ENCODE measurements at regions not wholly inside any gene's neighbourhood (a gene's known extent, or its start where the extent isn't known, plus 50 kb on each side); places are given as distances from the start of the nearest gene placed in this dataset.
"Not testable (repeated sequence)": the region's sequence is repeated elsewhere in the genome, so short reads cannot be mapped to it uniquely, and the experiment has no call there.

DNA sequence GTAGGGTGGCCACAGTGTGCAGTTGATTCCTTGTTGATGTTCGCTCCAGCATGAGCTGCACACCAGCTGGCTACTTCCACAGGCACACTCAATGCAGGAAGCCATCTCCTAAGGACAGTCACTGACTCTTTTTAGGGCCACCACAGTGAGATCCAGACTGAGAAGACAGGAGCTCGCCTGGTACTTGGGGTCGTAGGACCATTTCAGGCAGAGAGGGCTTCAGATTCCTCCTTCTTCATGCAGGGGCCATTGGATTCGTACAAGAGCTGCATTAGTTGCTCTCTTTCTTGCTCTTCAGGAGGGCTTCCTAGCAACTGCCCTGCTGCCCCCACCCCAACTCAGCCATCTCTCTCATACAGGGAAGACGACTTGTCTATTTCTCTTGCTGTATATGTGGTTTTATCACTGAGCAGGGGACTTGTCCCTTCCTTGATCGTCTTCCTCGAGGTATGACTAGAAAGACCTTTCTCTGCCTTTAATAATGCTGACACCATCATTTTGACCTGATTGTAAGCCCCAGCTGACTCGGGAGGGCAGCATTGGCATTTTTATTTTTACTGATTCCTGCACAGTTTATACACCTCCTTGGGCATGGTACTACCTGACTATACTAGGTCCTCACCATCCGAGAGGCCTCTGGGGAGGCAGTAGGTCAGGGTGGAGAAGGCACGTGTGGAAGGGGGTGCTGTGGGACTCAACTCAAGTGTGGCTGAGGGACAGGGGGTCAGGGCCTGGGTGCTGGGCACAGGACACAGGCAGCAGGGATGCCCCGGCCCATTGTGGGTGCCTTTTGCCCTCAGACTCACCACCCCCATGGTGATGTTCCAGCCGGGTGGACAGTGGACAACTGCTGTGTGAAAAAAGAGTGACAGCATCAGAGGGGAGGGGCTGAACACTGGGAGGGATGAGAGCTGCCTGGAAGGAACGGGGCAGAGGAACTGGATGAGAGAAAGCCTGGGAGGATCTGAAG, 136.7 kb upstream of the ZNF746 start:
- no peak for DNase-seq

DNA sequence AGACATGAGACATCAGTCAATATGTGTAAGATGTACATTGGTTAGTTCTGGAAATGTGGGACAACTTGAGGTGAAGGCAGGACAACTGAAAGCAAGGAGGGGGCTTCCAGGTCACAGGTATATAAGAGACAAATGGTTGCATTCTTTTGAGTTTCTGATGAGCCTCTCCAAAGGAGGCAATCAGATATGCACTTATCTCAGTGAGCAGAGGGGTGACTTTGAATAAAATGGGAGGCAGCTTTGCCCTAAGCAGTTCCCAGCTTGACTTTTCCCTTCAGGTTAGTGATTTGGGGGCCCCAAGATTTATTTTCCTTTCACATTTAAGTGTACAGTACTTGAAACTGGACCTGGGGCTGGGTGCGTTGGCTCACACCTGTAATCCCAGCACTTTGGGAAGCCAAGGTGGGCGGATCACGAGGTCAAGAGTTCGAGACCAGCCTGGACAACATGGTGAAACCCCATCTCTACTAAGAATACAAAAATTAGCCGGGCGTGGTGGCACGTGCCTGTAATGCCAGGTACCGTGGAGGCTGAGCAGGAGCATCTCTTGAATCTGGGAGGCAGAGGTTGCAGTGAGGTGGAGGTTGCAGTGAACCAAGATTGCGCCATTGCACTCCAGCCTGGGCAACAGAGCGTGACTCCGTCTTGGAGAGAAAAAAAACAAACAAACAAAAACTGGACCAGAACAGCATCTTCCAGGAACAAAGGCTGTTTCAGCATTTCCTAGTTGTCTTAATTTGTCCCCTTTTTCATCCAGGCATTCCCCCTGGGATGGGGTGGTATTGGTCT, 130.9 kb upstream of the ZNF746 start:
- not testable (repeated sequence) for DNase-seq

DNA sequence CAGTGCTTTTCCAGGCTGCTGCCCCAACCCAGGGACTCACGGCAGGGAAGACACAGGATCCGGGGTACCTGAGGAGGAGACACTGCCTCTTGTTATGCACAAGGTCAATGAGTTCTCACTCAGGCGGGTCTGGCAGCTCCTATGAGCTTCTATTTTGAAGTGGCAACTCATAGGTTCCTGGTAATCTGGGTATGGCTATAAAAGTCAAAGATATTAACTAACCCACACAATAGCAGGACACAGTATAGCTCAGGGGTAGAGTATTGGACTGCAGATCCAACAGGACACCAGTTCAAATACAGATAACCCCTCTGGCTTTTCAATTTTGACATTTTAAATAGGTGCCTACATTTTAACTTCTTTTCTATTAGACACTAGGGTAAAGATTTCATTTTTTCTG, 130.3 kb upstream of the ZNF746 start:
- no peak for DNase-seq

DNA sequence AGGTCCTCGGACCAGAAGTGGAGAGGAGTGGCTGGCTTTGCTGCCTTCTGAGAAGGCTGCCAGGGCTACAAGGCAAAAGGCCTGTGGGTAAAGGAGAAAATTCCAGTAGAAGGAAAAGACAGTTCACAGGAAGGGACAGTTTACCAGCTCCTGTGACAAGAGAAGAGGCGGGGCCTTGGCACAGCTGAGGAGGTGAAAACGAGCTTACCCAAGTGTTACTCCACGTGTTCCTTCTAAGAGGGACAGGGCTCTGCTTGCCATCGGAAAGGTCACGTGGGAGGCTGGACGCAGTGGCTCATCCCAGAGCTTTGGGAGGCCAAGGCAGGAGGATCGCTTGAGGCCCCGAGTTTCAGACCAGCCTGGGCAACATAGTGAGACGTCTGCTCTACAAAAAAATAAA, 129.4 kb upstream of the ZNF746 start:
- no peak for DNase-seq

DNA sequence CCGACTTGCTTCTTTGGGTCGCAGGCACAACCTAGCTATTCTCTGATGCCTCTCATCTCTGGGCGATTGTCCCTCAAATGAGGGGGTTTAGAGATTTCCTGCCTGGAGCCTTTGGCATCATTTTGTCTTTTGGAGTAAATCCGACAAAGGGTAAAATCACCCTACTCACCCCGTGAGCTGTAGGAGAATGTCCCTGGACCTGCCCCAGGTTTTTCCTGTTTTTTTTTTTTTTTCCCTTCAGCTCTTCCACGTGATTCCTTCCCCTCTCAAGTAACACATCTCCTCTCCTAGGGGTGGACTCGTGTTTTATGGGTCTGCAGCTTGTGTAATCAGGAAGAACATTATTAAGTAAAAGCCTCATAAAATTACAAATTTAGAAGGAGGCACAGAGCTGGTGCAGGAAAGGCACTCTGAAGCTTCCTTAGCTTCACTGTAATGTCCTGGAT, 128.4 kb upstream of the ZNF746 start:
- DNase-seq = no peak

DNA sequence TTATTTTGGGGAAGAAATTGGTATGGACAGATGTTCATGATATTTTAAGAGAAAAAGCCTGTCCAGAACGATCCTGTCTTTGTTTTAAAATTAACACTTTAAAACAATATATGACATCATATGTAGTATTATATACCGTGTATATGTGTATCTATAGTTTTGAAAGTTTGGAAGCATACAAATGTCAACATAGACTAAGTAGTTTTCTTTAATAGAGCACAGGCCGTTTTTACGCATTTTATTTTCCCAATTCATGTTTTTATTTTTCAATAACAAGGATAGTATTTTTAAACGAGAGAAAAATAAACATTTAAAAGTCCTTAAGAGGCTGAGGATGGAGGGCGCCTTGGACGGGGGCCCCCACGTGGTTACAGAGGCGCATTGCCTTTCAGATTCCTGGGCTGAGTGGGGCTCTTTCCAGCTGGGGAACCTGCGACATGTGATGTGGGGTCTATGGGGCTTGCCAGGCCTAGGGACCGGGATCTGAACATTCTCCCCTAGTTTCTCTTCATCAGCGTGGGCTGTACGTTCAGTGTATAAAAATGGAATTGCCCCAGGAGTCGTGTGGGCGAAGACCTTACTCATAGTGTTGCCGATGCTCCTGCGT, 127.8 kb upstream of the ZNF746 start:
- no peak for DNase-seq

DNA sequence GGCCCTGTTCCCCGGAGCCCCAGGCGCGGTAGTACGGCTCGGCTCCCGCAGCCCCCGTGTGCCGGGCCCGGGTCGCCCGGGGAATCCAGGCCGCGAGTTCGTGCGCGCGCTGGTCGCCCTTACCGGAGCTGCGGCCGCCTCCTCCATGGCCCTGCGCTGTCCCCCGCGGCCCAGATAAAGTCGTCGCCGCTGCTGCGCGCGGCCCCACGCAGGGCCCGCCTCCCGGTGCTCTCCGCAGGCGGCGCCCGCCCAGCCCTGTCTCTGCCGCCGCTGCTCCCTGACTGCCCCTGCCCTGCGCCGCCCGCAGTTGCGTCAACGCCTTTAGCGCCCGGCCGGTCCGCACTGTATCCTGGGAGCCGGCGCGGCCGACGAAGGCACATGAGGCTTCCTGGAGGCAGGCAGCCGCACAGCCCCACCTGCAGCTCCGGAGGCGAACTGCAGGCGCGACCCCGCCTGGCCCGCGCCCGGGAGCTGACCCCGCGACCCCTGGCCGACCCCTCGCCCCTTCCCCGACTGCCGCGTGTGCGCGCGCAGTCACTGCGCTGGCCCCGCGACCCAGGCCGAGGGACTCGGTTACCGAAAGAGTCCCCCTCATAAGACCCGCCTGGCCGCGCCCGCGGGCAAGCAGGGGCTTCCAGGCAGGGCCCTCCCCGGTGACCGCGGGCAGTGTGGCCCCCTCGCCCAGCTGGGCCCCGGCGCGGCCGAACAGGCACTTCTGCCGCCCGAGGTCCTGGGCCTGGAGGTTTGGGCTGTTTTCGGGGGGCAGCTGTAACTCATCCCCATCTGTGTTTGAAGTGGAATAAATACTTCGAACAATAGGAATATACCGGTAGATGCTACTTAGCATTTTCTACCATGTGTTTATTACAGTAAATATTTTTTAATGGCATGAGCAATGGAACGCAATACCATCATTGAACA, 127.1 kb upstream of the ZNF746 start:
- DNase-seq = peak; percentile 63

DNA sequence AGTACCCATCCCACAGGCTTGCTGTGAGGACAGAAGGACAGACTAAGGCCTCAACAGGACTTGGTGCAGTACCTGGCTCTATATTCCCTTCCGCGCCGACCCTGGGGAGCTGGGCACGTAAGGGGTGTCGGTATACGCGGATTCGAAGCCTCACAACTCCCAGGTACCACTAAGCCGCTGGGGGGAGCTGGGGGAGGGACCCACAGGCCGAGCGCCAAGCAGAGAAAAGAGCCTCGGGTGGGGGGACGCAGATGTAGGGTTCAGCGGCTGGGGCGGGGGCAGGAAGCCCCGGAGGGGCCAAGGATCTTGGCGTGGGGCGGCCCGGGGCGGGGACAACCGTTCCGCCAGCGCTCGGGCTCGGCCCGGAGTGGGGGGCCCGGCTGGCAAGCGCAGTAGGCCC, 126.4 kb upstream of the ZNF746 start:
- DNase-seq = no peak

DNA sequence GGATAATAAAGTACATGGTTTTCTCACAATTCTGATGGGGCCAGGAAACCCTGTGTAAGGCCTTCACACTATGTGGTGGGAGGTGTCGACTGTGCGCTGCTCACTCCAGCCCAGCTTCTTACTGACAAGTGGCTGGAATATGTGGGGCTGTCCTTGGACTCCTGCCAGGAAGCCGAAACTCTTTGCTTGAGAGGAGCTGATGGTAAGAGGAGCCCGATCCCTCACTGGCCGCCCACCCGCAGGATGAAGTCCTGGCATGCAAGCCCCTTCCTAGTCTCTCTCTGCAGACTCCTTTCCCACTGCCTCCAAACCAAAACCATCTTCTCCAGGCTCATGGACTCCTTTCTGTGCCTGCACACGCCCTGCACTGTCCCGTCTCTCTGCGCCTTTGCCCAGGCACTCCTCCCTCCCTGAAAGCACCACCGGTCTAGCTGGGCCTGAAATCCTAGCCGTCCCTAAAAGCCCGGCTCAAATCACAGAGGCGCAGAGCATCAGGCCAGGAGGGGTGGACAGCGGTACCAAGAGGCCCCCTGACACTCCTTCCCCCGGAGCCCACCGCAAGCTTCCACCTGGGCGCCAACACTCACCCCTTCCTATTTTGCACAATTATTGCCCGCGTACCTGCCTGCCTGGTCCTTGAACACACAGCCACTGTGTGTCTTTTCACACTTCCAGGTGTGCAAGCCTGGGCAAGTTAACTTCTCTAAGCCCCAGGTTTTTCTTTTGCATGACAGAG, 125.8 kb upstream of the ZNF746 start:
- DNase-seq = peak; percentile 6

DNA sequence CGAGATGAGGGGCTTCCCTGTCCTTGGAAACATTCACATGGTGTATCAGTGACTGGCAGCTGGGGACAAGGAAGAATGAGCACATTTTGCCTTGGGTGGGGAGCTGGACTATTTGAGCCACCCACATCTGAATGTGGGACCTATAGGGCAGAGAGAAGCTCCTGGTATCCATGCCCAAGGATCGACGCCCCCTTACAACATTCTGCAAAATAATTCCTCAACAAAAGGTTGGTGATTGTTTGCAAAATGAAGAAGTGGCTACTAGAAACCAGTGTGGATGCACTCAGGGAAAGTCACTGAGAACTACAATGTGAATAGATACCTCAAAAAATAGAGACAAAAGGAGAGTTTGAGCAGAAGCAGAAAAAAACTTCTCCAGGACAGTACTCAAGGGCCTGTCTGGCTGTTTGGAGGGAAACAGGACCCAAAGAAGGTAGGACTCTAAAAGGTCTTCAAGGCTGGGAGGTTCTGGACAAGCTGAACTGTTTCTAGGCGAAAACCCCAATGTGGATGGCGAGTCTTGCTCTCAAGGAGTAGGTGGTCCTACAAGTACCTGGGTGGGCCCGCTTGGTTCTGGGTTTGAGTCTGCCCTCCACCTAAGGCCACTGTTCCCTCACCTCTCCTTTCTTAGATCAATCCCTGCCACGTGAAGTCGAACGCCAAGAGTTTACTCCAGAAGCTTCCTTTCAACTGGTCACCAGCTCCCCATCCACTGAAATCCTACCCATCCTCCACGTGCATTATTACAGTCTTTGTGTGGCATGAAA, 125.0 kb upstream of the ZNF746 start:
- no peak for DNase-seq

DNA sequence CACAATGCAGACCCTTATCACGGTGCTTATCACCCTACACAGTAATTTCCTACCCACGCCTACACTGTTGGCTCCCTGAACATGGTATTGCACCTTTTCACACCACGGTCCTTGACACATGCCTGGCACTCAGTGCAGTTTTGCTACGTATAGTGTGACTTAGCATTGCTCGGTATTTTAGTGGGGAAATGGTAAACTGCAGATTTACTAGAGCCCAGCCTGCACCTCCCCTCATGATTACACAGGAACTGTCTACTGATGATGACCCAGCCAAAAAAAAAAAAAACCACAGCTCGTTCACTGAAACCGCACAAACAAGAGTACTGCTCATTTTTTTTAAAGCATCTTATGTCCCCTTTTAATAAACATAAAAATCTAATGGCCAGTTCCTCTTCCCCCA, 124.2 kb upstream of the ZNF746 start:
- DNase-seq = no peak

DNA sequence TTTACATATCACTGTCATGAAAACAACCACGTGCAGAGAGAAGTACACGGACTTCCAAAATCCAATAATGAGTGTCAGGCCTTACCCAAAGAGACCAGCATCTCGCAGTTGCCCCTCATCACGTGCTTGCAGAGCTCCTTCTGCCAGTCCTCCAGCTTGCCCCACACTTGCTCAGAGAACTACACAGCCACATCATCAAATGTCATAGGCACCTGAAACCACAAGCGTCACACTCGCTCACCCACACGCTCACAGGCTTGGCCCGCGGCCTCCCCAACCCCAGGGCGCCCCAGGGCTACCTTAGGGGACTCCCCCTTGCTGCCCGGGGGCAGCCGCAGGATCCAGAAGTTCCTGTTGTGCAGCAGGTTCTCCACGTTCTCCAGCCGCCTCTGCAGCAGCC, 123.4 kb upstream of the ZNF746 start:
- DNase-seq = no peak

DNA sequence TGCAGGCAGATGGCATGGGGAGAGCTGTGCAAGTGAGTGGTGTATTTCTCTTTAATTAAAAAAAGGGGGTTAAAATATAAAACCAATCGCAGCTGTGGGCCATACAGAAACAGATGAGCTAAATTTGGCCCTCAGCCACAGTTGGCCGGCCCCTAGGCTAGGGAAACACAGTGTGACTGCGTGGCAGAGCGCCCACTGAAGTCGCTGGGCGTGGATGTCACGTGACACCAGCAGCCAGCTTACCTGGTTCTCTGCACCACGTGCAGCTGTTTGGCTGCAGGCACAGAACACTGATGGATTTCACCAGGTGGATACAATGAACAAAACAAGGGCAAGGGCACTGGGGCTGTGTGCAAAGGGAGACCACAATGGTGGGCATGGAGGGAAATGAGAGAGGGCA, 119.3 kb upstream of the ZNF746 start:
- DNase-seq = no peak

DNA sequence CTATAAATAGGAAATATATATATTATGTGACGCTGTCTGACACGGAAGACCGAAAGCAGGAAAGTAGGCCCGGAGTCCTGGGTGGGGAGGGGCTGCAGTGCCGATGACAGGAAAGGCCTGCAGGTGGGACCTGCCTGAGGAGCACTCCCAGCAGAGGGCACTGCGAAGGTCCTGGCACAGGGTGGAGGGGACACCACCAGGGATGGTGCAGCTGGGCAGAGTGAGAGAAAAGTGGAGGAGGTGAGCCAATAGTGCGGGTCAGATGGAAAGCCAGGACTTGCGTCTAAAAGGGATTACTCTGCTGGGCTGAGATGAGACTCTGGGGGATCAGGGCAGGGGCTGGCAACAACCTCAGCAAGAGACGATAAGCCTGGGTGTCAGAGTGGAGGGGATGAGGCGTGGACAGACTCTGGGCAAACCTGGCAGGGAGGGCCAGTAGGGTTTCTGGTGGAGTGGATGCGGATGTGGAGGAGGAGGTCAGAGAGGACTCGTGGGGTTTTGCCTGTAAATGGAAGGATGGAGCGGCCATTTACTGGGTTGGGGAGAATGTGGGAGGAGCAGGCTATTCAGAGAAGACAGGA, 118.2 kb upstream of the ZNF746 start:
- DNase-seq = no peak

DNA sequence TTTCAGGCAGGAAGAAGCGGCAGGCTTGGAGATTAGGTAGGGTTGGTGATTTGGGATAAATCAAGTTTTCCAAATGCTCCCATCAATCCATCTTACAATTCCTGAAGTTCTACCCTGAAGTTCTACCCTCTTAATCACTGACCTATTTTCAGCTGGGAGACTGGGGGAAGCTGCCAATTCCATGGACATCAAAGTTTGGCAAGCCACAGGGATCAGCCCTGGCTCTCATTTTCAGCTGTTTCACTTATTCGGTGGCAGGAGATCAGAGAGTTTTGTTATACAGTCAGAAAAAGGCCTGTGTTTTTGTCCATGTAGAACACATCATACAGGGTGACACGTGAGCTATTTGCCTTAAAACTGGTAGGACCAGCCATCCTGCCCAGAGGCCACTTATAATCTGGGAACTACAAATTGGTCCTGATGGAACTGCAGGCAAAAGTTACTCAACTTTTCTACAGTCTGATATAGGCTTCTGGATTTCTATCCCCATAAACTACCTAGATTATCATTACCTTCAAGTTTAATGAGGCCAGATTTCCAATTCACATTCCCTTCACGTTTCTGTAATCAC, 112.9 kb upstream of the ZNF746 start:
- DNase-seq = no peak

DNA sequence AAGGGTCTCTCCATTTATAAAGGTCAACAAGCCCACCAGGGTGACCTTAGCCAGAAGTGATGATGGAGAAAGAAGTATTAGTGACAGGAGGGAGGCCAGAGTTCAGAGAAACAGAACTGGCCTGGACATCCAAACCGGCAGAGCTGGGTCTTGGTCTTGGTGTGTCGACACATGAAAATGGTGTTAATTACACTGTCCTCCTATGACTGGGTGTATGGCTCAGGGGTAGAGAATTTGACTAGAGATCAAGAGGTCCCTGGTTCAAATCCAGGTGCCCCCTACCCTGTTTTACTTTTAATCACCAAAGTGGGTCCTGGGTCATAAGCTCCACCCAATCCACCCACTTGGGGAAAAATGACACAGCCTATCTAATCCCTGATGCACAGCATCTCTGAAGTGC, 110.6 kb upstream of the ZNF746 start:
- DNase-seq = no peak

DNA sequence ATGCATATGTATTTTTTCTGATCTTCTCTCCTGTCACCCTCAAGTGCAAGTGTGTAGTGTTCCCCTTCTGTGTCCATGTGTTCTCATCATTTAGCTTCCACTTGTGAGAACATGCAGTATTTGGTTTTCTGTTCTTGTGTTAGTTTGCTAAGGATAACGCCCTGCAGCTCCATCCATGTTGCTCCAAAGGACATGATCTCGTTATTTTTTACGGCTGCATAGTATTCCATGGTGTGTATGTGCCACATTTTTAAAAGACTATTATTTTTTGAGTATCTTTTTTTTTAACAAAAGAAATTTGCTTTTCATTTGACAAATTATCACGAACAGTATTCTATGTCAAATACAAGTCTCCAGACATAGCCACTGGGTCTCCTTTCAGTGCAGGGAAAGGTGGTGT, 110.1 kb upstream of the ZNF746 start:
- no peak for DNase-seq

DNA sequence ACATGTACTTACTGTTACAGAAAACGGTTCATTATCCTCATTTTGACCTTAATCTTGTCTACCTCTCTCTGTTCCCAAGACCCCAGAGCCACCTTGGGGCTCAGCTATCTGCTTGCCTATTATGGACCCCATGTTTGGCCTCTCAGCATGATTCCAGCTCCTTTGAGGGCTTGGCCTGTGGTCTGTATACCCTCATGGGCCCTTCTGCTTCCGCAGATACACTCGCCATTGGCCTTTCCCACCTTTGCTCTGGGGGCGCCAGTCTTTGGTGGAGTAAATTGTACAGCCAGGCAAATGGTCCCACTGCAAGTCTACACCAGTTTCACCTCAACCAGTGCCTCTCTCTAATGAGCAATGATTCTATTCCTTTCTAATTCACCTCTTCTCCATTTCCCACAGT, 109.2 kb upstream of the ZNF746 start:
- no peak for DNase-seq

DNA sequence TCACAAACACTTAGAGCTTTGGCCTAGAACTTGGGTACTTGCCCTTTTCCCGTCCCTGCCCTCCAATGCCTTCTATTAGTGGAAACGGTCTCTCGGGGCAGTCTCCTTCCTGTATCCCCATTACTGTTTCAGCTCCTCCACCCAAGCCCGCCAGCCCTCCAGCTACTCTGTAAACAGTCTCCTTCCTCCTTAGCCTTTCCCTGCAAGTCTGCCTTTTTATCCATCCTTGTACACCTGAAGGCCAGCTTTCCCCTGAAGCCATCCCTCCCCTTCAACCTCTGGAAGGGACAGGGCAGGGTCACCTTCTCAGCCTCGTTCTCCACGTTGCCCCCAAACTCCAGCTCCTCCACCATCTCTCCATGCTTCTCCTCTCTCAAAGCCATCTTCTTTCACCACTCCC, 108.1 kb upstream of the ZNF746 start:
- no peak for DNase-seq

DNA sequence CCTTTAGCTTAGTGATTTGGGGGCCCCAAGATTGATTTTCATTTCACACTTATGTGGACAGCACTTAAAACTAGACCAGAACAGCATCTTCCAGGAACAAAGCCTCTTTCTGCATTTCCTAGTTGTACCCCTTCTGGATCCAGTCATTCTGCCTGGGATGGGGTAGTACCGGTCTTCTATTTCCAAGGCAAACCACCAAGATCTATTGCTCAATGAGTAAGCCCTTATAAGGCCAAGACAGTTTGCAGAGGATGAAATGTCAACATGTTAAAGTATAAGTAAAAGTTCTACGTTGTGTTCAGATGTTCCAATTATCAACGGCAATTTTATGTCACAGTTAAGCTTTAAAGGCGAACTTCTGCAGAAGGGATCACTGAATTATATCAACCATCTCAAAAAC, 106.9 kb upstream of the ZNF746 start:
- DNase-seq = no peak

All from skin of body (tissue), 1 donor.